ENCODE measurements at regions not wholly inside any gene's neighbourhood (a gene's known extent, or its start where the extent isn't known, plus 50 kb on each side); places are given as distances from the start of the nearest gene placed in this dataset.

GRCh38 chr18:44388329-44388728 is 292.4 kb upstream of the SETBP1 start:
- TF ChIP-seq POLR2A (IDR thresholded peaks at IDR 0.05; ENCODE audit: low read depth, low read length) (no peak), TAF1 (IDR thresholded peaks at IDR 0.05; ENCODE audit: borderline replicate concordance, low read depth, low read length) (no peak), POLR2AphosphoS5 (IDR thresholded peaks at IDR 0.05; ENCODE audit: low read depth, low read length) (no peak)
- no peak for FAIRE-seq

DNA sequence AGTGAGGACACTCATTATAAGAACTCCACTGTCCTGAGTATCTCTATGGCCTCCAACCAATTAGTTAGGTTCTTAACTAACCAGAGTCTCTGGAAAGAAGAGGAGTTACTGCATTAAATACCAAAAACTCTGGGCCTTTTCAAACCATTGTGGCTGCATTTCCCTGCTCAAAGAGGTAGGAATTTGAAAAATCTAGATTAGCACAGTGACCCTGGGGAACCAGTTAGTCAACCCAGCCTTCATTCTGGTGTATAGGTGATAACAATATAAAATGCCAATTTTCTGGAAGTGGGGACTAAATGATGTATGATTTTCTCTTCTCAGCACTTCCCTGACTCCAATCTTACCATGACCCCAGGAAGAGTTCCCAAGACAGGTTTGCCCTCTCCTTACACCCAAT is 287.8 kb upstream of the SETBP1 start:
- no peak for TF ChIP-seq POLR2AphosphoS5 (IDR thresholded peaks at IDR 0.05; ENCODE audit: low read depth, low read length)
- no peak for TF ChIP-seq POLR2A (IDR thresholded peaks at IDR 0.05; ENCODE audit: low read depth, low read length)
- TF ChIP-seq TAF1 (IDR thresholded peaks at IDR 0.05; ENCODE audit: borderline replicate concordance, low read depth, low read length): no peak
- no peak for DNase-seq (ENCODE audit: insufficient read length)
- no peak for FAIRE-seq

More at GRCh38 chr18:44388329-44388728, 292.4 kb upstream of the SETBP1 start:
- DNase-seq (ENCODE audit: insufficient read length): no peak

DNA sequence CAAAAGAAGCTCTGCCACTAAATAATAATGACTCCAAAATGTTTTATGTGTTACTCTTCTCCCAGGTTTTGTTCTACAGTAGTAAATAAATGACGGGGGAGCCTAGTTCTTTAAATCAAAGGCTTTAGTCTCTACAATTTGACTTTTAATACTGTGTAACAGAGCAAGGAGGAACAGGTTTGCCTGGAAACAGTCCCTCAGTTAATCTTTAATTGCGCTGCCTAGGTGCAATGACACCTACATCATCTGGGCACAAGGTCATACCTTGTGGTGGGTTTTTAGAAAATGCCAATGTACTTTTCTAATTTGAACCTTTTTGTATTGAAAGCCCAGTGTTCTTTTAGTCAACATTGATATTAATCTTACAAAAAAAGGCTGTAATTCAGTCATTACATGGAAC is 287.3 kb upstream of the SETBP1 start:
- DNase-seq (ENCODE audit: insufficient read length) (no peak), FAIRE-seq (no peak)
- TF ChIP-seq TAF1 (IDR thresholded peaks at IDR 0.05; ENCODE audit: borderline replicate concordance, low read depth, low read length) (no peak), POLR2AphosphoS5 (IDR thresholded peaks at IDR 0.05; ENCODE audit: low read depth, low read length) (no peak), POLR2A (IDR thresholded peaks at IDR 0.05; ENCODE audit: low read depth, low read length) (no peak)

GRCh38 chr18:44396550-44396949 is 284.1 kb upstream of the SETBP1 start:
- no peak for FAIRE-seq
- TF ChIP-seq POLR2AphosphoS5 (IDR thresholded peaks at IDR 0.05; ENCODE audit: low read depth, low read length): no peak
- TF ChIP-seq POLR2A (IDR thresholded peaks at IDR 0.05; ENCODE audit: low read depth, low read length): no peak
- no peak for TF ChIP-seq TAF1 (IDR thresholded peaks at IDR 0.05; ENCODE audit: borderline replicate concordance, low read depth, low read length)
- DNase-seq (ENCODE audit: insufficient read length): no peak

GRCh38 chr18:44409071-44409470 is 271.6 kb upstream of the SETBP1 start:
- DNase-seq (ENCODE audit: insufficient read length) (no peak), FAIRE-seq (no peak)
- TF ChIP-seq POLR2AphosphoS5 (IDR thresholded peaks at IDR 0.05; ENCODE audit: low read depth, low read length): no peak
- no peak for TF ChIP-seq TAF1 (IDR thresholded peaks at IDR 0.05; ENCODE audit: borderline replicate concordance, low read depth, low read length)
- TF ChIP-seq POLR2A (IDR thresholded peaks at IDR 0.05; ENCODE audit: low read depth, low read length): no peak

DNA sequence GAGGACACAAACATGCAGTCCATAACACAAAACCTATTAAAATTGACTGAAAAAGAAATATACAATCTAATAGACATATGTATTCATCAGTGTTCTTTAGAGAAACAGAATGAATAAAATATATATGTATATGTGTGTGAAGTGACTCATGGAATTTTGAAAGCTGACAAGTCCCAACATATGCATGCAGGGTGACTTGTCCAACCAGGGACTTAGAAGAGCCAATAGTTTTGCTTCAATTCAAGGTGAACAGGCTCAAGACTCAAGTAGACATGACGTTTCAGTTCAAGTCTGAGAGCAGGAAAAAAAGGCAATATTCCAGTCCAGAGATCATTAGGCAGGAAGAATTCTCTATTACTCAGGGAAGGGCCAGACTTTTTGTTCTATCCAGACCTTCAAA is 271.2 kb upstream of the SETBP1 start:
- FAIRE-seq: no peak
- TF ChIP-seq TAF1 (IDR thresholded peaks at IDR 0.05; ENCODE audit: borderline replicate concordance, low read depth, low read length) (no peak), POLR2A (IDR thresholded peaks at IDR 0.05; ENCODE audit: low read depth, low read length) (no peak), POLR2AphosphoS5 (IDR thresholded peaks at IDR 0.05; ENCODE audit: low read depth, low read length) (no peak)
- DNase-seq (ENCODE audit: insufficient read length): no peak

GRCh38 chr18:44410740-44411139 is 269.9 kb upstream of the SETBP1 start:
- TF ChIP-seq POLR2AphosphoS5 (IDR thresholded peaks at IDR 0.05; ENCODE audit: low read depth, low read length): no peak
- no peak for TF ChIP-seq POLR2A (IDR thresholded peaks at IDR 0.05; ENCODE audit: low read depth, low read length)
- no peak for TF ChIP-seq TAF1 (IDR thresholded peaks at IDR 0.05; ENCODE audit: borderline replicate concordance, low read depth, low read length)
- FAIRE-seq (no peak), DNase-seq (ENCODE audit: insufficient read length) (no peak)

DNA sequence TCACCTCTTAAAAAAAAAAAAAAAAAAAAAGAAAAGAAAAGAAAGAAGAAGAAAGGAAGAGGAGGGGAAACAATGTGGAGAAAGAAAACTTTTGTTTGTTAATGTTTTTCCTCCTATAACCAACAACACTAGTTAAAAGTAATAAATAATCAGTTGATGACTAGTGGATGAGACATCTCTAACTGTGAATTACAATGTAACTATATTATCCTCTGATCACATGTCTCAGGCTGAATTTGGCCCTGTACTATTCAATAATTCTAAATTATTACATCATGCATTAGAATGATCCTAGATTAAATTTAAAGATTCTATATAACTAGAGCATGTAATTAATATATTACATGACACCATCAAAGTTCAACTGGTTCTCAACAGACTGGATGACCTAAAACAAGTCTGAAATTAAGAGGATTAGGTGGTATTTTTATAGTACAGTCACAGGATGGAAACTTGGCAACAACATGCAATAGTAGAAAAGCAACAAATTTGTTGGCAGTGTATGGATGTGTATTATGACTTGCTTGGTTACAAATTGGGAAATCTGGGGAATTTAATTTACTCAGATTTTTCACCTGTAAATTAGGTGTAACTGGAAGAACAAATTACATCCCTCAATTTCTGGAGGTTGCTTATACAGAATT is 269.3 kb upstream of the SETBP1 start:
- DNase-seq (ENCODE audit: insufficient read length) (no peak), FAIRE-seq (no peak)
- TF ChIP-seq POLR2AphosphoS5 (IDR thresholded peaks at IDR 0.05; ENCODE audit: low read depth, low read length): no peak
- no peak for TF ChIP-seq TAF1 (IDR thresholded peaks at IDR 0.05; ENCODE audit: borderline replicate concordance, low read depth, low read length)
- TF ChIP-seq POLR2A (IDR thresholded peaks at IDR 0.05; ENCODE audit: low read depth, low read length): no peak

DNA sequence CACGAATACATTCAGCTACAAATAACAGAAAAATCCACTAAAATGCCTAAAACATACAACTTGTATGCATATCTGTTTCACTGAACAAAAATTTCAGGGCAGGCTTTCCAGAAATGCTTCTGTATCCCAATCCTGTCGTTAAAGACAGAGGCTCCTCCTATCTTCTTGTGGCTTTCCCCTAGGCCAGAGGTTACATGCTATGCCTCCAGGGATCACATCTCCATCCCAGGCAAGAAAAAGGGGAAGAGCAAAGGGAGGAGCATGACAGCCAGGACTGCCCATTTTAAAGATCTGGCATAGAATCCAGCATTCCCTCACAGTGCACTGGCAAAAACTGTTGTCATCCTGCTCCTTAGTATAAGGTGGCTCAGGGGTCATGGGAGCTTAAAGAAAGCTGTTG is 268.7 kb upstream of the SETBP1 start:
- TF ChIP-seq POLR2A (IDR thresholded peaks at IDR 0.05; ENCODE audit: low read depth, low read length) (no peak), POLR2AphosphoS5 (IDR thresholded peaks at IDR 0.05; ENCODE audit: low read depth, low read length) (no peak), TAF1 (IDR thresholded peaks at IDR 0.05; ENCODE audit: borderline replicate concordance, low read depth, low read length) (no peak)
- DNase-seq (ENCODE audit: insufficient read length) (no peak), FAIRE-seq (no peak)

DNA sequence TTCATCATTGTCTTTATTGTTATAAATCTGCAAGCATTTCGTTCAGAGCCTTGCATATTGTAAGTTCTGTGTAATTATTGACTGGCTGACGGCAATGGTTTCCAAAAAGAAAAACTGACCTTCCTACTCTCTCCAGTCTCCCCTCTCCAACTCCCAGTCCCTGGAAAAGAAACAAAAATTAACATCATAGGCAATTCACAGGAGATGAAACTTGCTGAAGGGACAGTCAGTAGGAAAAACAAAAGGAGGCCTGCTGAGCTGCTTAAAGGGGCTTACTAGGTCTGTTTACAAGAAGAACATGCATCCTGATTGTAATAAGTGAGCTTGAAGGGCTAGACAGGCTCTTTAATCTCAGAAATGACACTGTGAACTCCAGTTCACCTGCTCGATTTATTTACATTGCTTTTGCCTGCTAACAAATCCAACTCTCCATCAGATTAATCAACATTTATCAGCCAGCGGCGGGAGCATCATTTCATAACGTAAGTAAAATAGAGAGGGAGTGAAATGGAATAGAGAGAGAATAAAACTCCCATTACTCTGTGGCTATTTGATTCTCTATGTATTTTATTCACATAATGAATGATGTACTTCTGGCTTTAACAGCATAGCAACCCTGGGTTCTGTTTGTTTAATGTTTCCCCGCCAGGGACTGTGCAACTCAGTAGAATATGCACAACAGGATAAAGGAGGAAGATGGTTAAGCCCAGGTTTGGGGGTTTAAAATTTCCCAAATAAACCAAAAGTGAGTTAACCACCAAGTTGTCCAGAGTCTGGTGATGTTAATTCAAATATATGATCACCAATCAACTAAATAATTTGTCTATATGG is 256.7 kb upstream of the SETBP1 start:
- FAIRE-seq (no peak), DNase-seq (ENCODE audit: insufficient read length) (no peak)
- no peak for TF ChIP-seq POLR2A (IDR thresholded peaks at IDR 0.05; ENCODE audit: low read depth, low read length)
- no peak for TF ChIP-seq POLR2AphosphoS5 (IDR thresholded peaks at IDR 0.05; ENCODE audit: low read depth, low read length)
- no peak for TF ChIP-seq TAF1 (IDR thresholded peaks at IDR 0.05; ENCODE audit: borderline replicate concordance, low read depth, low read length)

- TF ChIP-seq POLR2AphosphoS5 (IDR thresholded peaks at IDR 0.05; ENCODE audit: low read depth, low read length) (no peak), TAF1 (IDR thresholded peaks at IDR 0.05; ENCODE audit: borderline replicate concordance, low read depth, low read length) (no peak), POLR2A (IDR thresholded peaks at IDR 0.05; ENCODE audit: low read depth, low read length) (no peak)
- FAIRE-seq: no peak
- DNase-seq (ENCODE audit: insufficient read length): no peak
Measured at GRCh38 chr18:44424645-44425035, 256.0 kb upstream of the SETBP1 start.

DNA sequence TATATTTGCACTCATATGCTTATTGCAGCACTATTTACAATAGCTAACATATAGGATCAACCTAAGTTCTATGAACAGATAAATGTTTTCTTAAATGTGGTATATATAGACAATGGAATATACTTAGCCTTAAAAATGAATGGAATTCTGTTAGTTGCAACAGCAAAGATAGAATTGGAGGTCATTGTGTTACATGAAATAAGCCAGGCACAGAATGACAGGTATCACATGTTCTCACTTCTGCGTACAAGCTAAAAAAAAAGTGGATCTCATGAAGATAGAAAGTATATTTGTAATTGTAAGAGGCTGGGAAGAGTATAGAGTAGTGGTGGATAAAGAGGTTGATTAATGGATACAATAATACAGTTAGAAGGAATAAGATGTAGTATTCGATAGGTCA is 255.5 kb upstream of the SETBP1 start:
- no peak for FAIRE-seq
- DNase-seq (ENCODE audit: insufficient read length): no peak
- TF ChIP-seq TAF1 (IDR thresholded peaks at IDR 0.05; ENCODE audit: borderline replicate concordance, low read depth, low read length): no peak
- no peak for TF ChIP-seq POLR2AphosphoS5 (IDR thresholded peaks at IDR 0.05; ENCODE audit: low read depth, low read length)
- no peak for TF ChIP-seq POLR2A (IDR thresholded peaks at IDR 0.05; ENCODE audit: low read depth, low read length)
